IPS-NIHi11 (cell line): ENCODE measurements at regions not wholly inside any gene's neighbourhood (a gene's known extent, or its start where the extent isn't known, plus 50 kb on each side); places are given as distances from the start of the nearest gene placed in this dataset.

Experiments used
- DNase-seq: peaks from one replicate; pipeline ENCODE4 v3.0.0; 2012; ENCODE audit warnings: mixed read lengths, low spot score

- no peak for DNase-seq
Observed at GRCh38 chr3:141418751-141419150, 50.4 kb downstream of the ZBTB38 start.

DNA sequence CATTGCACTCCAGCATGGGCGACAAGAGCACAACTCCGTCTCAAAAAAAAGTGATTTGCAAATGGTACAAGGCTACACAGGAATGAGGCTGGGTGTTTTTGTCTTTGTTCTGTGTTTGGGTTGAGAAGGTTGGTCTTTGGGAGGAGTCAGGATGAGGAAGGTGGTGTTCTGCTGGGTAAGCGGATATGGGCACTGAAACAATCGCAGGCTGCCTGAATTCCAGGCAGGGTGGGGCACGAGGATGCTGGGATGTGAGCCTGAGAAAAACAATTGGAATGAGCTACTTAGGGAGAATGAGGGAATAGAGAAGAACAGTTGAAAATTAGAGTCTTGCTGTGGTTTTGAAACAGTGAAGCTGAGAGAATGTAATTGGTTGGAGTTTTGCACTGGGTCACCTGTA is 51.6 kb downstream of the ZBTB38 start:
- DNase-seq: no peak

DNA sequence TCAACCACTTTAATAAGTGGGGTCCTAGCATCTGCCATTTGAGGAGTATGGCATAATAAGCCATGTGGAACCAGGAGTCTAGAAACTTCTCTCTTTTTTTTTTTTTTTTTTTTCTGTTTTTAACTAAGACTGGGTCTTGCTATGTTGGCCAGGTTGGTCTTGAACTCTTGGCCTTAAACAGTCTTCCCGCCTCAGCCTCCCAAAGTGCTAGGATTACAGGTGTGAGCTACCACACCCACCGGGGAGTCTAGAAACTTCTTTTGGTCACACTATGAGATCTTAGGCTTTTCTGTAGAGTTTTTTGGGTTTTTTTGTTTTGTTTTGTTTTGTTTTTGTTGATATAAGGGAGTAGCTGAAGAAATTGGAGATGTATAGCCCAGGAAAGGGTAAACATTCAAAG is 52.9 kb downstream of the ZBTB38 start:
- DNase-seq: no peak

DNA sequence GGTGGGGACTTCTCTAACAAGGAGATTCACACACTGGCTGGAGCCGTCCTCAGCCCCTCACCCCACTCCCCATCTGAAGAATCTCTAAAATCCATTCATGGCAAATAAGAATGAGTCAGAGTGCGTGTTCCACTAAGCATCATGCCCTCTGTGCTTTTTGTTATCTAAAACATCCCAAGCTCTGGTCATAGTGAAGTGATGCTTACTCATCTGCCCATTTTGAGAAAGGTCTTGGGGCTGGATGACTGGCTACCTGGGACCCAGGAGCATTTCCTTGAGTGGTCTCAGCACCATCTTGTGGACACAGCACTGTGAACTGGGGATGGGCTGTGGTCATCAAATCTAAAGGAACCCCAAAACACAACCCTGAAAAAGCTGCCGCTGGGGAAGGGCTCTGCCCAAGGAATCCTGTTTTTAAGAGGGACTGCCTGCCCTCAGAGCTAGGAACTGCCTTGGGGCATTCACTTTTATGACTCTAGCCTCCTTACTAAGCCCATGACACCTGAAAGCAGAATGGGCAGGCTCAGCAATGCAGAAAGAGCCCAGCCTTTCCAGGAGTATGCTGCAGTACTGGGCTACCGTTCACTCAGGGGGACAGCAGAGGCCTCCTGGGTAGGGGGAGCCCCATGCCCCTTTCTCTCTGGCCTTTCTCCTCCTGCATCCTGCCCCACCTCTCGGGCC is 53.5 kb downstream of the ZBTB38 start:
- no peak for DNase-seq

DNA sequence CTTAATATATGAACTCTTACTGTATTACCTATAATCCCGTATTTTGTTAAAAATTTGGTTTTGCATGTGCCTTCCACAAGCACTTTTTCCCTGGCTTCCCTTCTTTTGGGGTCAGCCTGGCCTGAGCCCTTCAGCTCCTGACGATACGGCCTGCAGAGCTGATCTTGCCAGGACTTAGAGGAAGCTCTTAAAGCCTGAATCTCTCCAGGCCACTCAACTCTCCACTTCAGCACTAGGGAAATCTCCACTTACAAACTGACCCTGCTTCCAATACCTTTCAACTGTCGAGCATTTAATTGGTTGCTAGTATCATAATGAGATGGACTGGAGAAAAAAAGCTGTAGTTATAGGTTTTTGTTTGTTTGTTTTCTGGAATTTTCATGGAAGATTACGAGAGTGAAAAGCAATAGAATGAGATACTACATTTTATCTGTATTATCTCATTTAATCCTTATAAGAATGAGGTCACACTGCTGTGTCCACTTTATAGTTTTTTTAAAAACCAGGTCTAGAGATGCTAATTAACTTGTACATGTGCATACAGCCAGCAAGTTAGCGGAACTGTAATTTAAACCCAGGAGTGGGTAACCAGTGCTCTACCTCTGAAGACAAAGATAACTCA is 54.8 kb downstream of the ZBTB38 start:
- no peak for DNase-seq

GRCh38 chr3:141425523-141426233 is 57.4 kb downstream of the ZBTB38 start:
- no peak for DNase-seq

- peak; percentile 19 for DNase-seq
Observed at GRCh38 chr3:141426404-141427034, 58.2 kb downstream of the ZBTB38 start.

DNA sequence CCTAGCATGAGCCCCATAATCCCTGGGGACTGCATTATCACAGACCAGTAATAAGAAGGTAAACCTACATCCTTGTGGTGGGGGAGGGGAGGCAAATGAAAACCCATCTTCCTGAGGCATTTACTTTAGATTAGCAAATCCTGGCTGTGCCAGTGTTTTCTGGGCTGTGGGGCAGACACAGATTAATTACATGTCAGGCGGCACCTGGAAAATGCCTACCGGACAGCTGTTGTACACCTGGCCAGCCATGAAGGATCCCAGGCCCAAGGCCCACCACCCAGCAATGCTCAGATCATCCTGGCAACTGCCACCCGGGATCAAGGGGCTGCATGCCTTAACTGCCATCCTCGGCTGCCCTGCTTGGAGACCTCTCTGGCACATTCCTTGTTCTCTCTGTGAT is 59.1 kb upstream of the RASA2 start:
- no peak for DNase-seq

DNA sequence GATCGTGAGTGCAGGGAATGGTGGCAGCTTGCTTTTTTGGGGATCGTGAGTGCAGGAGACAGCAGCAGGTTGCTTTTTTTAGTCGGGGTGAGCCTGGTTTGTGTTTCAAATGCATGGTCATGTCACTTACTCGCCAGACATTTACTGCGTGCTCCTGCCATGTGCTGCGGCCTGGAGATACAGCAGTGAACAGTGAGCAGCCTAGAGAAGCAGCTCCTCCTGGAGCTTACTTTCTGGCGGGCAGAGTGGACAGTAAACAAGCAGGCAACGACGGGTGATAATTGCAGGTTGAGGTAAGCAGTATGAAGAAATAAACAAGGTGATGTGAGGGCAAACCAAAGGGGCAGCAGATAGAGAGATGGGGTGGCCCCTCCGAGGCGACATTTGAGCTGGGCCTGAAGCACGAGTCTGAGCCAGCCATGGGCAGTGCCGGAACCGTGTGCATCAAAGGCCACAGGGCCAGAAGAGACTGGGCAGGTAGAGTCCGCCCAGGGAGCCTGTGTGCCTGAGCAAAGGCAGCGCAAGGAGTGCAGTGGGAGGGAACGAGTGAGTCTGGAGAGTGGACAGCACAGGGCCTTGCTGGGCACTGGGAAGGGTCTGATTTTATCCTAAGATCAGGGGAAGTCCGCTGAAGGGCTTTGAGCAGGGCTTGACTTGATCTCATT is 57.3 kb upstream of the RASA2 start:
- DNase-seq: no peak

GRCh38 chr3:141430316-141430715 is 56.5 kb upstream of the RASA2 start:
- DNase-seq: no peak

- no peak for DNase-seq
Observed at GRCh38 chr3:141431411-141432378, 55.1 kb upstream of the RASA2 start.

- no peak for DNase-seq
Observed at GRCh38 chr3:141432904-141433303, 53.9 kb upstream of the RASA2 start.

- DNase-seq: no peak
Observed at GRCh38 chr3:141434255-141434654, 52.6 kb upstream of the RASA2 start.

GRCh38 chr3:141436180-141436579 is 50.6 kb upstream of the RASA2 start:
- DNase-seq: no peak
